ENCODE measurements at regions not wholly inside any gene's neighbourhood (a gene's known extent, or its start where the extent isn't known, plus 50 kb on each side); places are given as distances from the start of the nearest gene placed in this dataset.

DNA sequence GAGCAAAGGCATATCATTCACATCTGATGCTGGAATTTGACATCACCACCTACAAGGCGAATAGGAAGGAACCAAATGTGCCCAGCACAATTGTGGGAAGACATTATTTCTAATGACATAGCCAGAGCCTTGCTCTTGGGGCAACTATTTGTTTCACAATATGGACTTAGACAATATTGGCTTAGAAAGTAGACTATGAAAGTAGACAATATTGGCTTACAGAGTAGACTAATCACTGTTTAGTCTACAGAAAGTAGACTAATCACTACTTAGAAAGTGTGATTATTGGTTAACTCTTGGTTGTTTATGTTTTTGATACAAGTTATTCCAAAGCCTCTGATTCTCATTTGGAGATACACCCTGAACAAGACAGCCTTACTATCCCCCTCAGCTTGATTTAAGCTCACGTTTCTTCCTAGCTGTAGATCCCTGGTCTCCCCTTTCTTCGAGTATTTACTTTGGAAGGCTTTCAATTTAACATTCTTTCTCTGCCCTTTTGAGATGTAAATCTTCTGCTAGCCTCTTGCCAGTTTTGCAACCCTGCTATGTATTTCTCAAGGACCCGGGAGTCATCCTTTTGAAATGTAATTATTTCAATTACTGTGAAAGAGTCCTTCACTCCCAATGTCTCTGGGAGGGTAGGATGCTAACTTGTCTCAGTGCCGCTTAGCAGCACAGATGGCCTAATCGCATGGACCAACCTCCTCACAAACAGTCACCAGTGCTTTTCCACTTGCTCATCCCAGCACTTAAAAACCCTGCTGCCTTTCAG, 843.2 kb downstream of the GALC start:
- Histone ChIP-seq H3K27me3 (no peaks in the 10 kb centered on the region), H3K4me1 (no peaks in the 10 kb centered on the region), H3K27ac (no peak overlapping the region), H3K9me3 (no peaks in the 10 kb centered on the region), H3K36me3 (no peaks in the 10 kb centered on the region), H3K4me3 (no peak overlapping the region)
- 46 to 53% methylated on average over 6 of the region's 6 CpGs for WGBS, 2 donors
- no peak for DNase-seq (ENCODE audit: low spot score in 2 of 2)
- TF ChIP-seq, protein P1, sequence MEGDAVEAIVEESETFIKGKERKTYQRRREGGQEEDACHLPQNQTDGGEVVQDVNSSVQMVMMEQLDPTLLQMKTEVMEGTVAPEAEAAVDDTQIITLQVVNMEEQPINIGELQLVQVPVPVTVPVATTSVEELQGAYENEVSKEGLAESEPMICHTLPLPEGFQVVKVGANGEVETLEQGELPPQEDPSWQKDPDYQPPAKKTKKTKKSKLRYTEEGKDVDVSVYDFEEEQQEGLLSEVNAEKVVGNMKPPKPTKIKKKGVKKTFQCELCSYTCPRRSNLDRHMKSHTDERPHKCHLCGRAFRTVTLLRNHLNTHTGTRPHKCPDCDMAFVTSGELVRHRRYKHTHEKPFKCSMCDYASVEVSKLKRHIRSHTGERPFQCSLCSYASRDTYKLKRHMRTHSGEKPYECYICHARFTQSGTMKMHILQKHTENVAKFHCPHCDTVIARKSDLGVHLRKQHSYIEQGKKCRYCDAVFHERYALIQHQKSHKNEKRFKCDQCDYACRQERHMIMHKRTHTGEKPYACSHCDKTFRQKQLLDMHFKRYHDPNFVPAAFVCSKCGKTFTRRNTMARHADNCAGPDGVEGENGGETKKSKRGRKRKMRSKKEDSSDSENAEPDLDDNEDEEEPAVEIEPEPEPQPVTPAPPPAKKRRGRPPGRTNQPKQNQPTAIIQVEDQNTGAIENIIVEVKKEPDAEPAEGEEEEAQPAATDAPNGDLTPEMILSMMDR (IDR thresholded peaks at IDR 0.05) = no peak
- TF ChIP-seq POLR2A (IDR thresholded peaks at IDR 0.05) (no peak), EP300 (IDR thresholded peaks at IDR 0.05) (no peak)

DNA sequence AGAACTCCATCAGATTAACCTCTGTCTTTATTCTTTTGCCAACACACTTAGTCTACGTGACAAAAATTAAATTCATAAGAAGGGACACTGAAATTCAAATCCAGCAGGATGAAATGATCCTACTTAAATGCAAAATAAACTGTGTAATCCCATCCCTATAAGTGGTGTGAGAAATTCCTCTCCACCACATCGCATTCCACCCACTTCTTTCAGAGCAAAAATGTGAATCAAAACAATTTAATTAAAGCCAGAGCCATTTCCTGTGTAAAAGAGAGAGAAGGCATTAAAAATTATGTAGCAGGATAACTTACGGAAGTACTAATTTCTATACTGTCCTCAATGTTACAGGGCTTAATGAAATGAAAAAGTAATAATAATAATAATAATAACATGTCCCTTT, 844.3 kb downstream of the GALC start:
- 46 to 57% methylated on average over 3 of the region's 3 CpGs for WGBS, 2 donors
- Histone ChIP-seq H3K9me3 (no peaks in the 10 kb centered on the region), H3K27ac (no peak overlapping the region), H3K4me1 (no peaks in the 10 kb centered on the region), H3K4me3 (no peak overlapping the region), H3K27me3 (no peaks in the 10 kb centered on the region), H3K36me3 (no peaks in the 10 kb centered on the region)
- TF ChIP-seq, protein P1 (IDR thresholded peaks at IDR 0.05) = no peak
- TF ChIP-seq POLR2A (IDR thresholded peaks at IDR 0.05) (no peak), EP300 (IDR thresholded peaks at IDR 0.05) (no peak)
- no peak for DNase-seq (ENCODE audit: low spot score in 2 of 2)

DNA sequence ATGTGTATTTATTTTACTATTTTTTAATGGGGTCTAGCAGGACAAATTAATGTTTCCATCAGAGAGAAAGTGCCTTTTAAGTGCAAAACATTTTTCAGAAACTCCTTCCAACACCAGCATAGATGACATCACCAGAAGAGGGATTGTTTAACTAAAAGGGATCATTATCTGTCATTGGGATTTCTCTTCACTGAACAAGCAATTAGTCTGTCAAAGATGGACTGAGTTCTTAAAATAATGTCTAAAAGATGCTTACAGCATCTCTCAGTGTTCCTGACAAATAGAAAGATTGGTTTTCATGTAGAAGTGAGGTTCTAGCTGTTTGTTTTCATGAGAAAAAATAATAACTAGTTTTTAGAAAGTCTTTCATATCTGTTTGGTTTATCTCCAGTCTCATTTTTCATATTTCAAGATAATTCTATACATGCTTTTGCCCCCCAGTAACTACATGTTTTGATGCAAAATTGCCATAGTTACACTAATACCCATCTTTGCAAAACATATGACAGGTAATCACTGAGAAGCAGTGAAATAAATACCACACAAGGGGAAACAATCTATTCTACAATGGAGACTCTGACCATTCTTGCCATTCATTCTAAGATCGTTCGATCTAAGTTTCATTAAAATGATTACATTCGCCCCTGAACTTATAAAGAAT, 850.3 kb downstream of the GALC start:
- TF ChIP-seq, protein P1 (IDR thresholded peaks at IDR 0.05) = no peak
- TF ChIP-seq EP300 (IDR thresholded peaks at IDR 0.05) (no peak), POLR2A (IDR thresholded peaks at IDR 0.05) (no peak)
- Histone ChIP-seq H3K4me3 (no peak overlapping the region), H3K9me3 (no peaks in the 10 kb centered on the region), H3K36me3 (no peaks in the 10 kb centered on the region), H3K4me1 (no peaks in the 10 kb centered on the region), H3K27me3 (no peaks in the 10 kb centered on the region), H3K27ac (no peak overlapping the region)
- no peak for DNase-seq (ENCODE audit: low spot score in 2 of 2)
- WGBS, 2 donors = 93 to 96% methylated on average over 3 of the region's 3 CpGs

DNA sequence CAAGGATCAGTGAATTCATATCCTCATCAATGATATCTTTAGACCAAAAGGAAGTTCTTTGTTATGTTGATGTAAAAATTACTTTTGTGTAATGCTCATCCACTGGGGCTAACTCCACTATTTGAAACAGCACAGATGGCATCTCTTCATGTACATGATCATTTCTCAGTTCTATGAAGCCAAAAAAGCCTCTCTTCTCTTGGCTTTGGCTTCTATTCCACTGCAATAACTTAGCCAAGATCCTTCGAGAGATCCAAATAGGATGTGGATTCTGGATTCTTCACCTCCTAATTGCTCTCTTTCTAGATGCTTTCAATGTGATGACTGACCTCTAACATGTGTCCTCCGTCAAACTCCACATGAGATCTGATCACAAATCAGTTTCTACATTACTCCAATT, 851.2 kb downstream of the GALC start:
- 61 to 84% methylated on average over 2 of the region's 2 CpGs for WGBS, 2 donors
- H3K4me1 ChIP-seq = no peaks in the 10 kb centered on the region
- H3K27me3 ChIP-seq = no peaks in the 10 kb centered on the region
- no peaks in the 10 kb centered on the region for H3K9me3 ChIP-seq
- no peak overlapping the region for H3K4me3 ChIP-seq
- H3K36me3 ChIP-seq = no peaks in the 10 kb centered on the region
- DNase-seq (ENCODE audit: low spot score in 2 of 2) = no peak
- no peak overlapping the region for H3K27ac ChIP-seq
- TF ChIP-seq POLR2A (IDR thresholded peaks at IDR 0.05) = no peak
- TF ChIP-seq EP300 (IDR thresholded peaks at IDR 0.05) = no peak
- TF ChIP-seq, protein P1 (IDR thresholded peaks at IDR 0.05) = no peak

DNA sequence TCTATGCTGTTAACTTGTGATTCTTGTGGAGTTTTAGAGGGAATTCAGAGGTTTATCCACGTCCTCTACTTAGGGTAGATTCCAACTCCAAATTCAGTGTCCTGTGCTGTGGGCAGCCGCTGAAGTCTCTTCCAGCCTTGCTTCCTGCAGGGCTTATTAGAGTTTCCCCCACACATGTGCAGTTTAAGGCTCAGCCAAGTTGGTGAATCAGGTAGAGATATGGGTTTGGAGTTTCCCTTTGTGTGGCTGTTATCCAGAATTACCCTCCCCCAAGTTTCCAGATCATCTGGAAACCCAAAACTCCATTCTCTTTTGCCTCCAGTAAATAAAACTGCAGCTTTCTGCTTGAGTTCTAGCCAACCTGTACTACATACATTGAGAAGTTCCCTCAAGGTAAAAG, 853.7 kb downstream of the GALC start:
- Histone ChIP-seq H3K27me3 (no peaks in the 10 kb centered on the region), H3K9me3 (no peaks in the 10 kb centered on the region), H3K36me3 (no peaks in the 10 kb centered on the region), H3K27ac (no peak overlapping the region), H3K4me1 (no peaks in the 10 kb centered on the region), H3K4me3 (no peak overlapping the region)
- TF ChIP-seq, protein P1 (IDR thresholded peaks at IDR 0.05) = no peak
- no peak for TF ChIP-seq POLR2A (IDR thresholded peaks at IDR 0.05)
- TF ChIP-seq EP300 (IDR thresholded peaks at IDR 0.05) = no peak
- WGBS, 2 donors = 69 to 78% methylated on average over 2 of the region's 2 CpGs
- DNase-seq (ENCODE audit: low spot score in 2 of 2) = no peak
